ENCODE measurements at regions not wholly inside any gene's neighbourhood (a gene's known extent, or its start where the extent isn't known, plus 50 kb on each side); places are given as distances from the start of the nearest gene placed in this dataset.

DNA sequence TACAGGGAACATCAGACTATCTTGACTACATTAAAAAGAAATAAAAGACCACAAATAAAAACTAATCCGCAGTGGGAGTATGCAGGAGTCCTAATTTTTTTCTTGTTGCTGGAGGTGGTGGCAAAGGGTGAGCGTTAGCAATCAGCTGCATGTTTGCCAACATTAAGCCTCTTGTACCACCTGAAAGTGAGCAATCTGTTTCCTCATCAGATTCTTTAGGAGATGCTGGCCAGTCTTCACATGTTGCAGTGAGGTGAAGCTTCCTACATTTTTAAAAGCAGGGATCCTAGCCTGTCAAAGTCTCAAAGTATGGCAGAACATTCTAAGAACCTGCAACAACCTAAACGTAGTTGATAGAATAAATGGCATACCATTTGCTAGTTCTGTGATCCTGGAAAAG lies 162.2 kb upstream of the MEF2C start:
- DNase-seq = no peak

DNA sequence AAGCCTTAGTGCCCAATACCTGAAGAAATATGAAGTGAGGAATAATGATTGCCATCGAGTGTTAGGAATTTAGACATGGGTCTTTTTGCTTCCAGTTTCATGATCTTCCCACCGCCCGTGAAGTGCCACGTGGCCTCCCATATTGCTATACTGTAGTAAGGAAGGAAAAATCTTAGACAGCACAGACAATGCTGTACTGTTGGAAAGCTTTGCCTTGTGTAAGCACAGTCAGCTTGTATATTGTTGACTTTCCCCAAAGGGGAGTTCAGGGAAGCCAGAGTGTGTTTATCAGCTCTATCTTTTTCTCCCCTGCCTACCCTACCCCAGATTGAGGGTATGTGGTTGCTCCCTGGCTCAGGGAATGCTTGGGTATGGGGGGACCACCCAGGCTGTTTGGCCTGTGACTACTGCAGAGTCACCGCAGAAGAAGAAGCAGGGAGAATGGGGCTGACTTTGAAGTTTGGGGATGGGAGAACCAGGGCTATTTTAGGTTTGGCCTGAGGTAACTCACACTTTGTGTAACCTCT lies 161.8 kb upstream of the MEF2C start:
- no peak for DNase-seq

DNA sequence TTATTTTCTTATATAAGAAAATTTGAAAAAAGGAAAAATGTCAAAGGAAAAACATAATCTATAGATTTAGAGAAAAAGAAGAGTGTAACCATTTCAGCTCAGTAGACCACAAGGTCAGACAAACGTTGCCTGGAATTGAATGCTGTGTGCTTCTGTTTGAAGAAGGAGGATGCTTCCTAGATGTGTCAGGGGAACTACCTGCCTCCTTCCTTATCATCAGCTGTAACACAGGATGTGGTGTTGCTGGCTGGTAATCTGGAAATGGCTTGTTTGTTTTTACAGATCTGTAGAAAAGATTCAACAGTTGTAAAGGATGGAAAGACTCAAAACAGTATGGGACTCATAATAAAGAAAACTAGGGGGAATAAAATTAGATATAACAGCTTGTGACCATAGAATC lies 160.7 kb upstream of the MEF2C start:
- DNase-seq = no peak

DNA sequence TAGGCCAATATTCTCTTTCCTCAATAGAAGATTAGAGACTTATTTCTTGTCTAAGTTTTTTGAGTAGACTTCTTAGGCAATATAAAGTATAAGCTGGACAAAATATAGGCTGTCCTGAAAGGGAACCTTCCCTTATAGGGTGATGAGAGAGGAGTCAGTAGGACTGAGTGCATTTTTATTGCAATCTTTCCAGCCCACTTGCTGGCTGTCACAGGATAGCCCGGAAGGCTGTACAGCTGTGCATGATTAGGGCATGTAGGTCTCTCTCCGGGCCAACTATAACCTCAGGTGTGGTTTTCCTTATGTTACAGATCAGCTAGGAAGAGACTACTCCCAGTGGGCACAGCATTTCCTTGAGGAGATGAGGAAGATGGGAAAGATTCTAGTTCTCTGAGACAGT lies 159.8 kb upstream of the MEF2C start:
- DNase-seq = no peak

DNA sequence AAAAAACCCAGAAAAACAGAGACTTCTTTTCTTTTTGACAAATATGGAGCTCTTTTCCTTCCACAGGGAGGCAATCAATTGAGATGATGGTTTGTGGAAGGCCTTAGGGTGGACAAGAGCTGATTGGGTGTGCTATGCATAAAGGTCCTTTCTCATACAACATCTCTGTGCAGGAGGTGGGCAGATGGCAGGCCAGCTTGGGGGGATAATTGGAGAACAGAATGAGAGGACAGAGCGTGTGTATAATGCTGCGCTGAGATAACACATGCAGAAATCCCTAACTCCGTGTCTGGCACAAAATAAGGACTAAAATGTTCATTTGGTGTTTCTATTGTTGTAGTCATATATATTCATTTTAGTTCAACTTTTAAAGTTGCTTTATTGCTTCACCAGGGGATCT lies 159.0 kb upstream of the MEF2C start:
- no peak for DNase-seq

DNA sequence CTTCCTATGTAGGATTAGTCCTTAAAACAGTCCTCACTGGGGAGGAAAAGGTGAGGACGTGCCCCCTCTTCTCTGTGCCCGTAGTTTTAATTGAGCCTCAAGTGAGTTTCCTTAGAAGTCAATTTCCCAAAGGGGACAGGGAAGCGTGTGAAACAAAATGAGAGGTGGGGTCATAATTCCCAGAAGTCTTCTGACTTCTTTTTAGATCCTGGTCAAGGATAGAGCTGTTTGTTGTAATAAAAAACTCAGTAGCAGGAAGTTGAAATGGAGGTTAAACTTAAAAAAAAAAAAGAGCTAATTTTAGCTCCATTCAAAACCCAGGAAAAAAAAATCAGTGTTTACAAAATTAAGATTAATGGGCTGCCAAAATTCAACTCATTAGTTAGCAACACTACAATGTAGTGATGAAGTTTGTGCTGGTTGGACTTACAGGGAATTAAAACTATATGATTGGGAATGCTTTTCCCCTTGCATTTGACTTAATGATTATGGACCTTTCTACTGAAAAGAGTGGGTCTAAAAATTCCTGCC lies 158.3 kb upstream of the MEF2C start:
- no peak for DNase-seq

DNA sequence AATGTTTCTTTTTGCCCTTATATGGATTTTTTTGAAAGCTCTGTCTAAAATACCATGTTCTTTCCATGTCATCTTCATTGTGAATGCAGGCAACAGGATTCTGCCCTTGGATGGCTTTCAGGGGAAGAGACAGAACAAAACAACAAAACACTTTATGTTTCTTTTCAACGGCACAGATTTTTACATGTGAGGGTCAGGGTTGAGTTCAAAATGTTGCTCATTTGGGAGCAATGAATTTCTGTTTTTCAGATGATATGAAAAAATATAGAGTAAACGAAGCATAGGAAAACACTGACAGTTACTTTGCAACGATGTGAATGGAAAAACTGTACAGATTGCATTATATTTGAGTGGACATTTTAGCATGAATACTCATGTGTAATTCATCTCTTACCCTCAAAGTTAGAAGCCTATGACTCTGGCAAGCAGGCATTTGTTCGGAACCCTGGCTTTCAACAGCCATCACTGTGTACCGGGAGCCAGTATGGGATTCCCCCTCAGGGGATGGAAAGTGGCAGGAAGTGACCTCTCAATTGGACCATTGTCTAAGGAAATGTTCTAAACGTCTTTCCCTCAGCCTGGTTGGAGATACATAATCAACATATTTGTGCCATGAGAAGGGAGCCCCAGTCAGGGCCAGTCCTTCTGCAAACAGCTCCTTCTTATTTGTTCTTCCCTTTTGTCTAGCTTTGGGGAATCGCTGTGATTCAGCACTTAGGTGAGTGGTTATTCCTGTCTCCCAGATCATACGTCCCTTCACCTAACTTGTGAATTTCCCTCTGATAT lies 153.9 kb upstream of the MEF2C start:
- DNase-seq = no peak

DNA sequence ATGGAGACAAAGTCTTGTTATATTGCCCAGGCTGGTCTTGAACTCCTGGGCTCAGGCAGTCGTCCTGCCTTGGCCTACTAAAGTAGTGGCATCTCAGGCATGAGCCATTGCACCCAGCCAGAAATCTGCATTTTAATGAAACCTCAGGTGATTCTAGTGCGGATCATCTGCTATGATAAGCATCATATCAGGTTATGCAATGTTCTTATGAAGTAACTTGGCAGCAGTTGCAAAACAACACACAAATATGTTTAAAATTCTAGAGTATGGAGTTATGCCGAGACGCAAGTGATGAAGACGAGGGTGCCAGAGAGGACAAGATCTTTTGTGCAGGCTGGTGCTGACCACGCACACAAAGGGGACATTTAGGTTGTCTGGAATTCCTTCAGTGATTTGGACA lies 153.2 kb upstream of the MEF2C start:
- DNase-seq = no peak

DNA sequence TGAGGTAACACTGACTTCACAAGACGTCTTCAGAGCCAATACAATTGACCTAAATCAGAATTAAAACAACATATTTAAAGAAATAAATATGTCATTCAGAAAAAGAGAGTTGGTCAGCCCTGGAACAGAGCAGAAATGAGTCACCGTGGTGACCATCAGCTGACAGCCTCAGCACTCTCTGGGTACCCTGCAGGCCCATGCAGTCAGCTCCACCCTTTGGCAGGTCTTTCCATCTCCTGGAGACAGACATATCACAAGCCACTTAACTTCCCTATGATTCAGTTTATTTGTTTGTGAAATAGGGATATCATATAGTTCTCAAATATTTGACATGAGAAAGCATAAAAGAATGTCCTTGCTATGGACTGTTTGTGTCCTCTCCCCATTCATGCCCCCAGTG lies 151.6 kb upstream of the MEF2C start:
- no peak for DNase-seq

DNA sequence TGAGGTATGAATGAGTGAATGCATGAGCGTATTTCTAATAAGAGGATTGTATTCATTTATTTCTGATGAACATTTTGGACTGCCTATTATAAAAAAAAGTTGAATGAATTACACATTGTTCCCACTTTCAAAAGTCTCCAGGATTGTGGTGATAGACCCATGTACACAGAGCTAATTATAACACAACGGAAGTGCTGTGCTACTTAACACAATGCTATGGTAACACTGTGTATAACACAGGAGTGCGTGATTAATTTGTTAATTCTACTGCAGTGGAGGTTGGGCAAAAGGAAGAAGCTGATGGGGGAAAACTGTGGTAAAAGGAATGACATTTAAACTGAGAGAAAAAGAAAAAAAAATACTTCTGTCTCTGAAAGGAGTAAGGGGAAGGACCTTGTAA lies 147.8 kb upstream of the MEF2C start:
- DNase-seq = no peak

DNA sequence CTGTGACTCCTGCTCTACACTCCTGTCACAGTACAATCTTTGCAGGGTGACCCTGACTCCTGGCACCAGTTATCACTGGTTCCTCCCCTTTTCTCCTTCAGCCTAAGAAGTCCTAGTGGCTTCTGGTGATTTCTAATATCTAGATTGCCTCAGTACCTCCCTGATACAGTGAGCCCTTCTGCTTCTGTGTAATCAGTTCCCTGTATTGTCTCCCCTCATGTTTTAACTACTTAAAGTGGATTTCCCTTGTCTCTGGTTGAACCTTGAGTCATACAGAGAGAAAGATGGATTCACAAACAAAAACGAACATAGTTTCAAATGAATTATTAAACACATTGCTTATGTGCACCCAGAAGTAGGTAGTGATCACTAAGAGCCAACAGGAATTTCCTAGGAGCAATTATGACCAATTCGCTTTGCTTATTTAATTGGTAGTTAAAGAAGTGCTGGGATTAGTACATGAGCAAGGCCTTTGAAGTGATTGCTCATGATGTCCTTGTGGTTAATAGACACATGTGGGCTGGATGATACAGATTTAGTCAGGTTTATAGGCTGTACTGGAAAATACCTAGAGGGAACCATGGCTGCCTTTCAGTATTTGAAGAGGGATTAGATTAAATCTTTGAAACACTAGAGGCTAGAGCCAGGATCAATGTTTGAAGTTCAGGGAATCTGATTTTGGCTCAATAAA lies 145.8 kb upstream of the MEF2C start:
- no peak for DNase-seq

DNA sequence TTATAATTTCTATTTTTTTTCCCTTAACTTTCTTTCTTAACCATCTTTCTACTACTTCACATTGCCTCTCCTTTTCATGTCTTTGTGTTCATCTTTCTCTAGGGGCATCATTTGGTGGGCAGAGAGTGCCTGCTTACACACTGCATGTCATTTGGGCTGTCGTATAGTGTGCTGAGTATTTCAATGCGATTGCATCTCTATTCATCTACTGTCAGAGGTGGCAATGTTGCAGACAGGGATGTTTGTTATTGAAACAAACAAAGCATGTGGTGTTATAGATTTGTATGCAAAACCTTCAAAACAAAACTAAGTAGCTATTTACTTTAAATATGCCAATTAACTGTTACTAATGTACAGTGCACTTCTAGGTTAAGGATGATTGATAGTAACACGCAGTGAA lies 141.1 kb upstream of the MEF2C start:
- no peak for DNase-seq

DNA sequence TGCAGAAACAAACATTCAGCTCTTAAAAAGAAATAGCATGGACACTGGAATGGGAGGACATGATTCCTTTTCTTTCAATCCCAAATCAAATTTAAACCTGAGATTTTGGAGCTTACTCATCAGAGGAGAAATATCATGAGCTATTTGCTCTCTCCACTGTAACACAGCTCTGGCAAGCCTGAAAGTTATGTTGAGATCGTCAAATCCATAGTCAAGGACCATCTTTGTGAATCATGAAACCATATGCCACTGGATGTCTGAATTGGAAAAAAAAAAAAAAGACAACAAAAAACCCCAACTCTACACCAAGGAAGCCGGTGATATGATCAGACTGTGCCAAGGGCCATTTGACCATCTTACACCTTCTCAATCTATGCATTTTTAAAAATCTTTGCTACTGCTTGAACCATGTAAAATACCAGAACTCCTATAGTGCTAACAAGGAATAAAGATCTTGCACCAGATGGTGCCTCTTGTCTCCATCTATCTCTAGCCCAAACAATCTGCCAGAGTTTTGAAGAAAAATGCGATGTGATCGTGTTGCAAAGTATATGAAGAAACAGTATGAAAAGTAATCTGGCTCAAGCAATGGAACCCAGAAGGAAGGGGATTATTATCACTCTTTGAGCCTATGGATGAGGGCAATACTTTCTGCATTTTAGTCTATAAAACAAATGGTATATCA lies 138.1 kb upstream of the MEF2C start:
- DNase-seq = no peak

DNA sequence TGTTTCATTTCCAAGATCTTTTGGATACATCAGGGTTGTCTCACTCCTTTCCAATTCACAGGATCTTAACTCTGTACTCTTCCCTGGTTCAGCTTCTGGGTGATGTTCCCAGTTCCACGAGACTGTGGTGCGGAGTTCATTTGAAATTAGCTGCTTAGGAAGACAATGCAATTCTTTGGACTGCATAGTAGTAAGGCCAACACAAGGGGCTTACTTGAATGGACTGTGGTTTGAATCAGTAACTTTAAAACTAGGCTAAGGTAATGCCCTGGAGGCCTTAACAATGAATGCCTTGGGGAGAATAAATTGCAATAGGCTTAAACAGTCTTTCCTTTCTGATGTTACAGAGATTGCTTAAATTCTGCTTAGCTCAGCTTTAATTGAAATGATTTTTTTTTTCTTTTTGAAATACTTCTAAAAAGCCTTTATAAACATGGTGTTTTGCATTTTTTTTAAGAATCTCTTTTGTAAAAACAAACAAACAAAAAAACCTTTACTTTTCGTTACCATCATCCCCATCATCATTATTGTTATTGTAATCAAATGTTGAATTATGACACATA lies 133.8 kb upstream of the MEF2C start:
- DNase-seq = no peak

DNA sequence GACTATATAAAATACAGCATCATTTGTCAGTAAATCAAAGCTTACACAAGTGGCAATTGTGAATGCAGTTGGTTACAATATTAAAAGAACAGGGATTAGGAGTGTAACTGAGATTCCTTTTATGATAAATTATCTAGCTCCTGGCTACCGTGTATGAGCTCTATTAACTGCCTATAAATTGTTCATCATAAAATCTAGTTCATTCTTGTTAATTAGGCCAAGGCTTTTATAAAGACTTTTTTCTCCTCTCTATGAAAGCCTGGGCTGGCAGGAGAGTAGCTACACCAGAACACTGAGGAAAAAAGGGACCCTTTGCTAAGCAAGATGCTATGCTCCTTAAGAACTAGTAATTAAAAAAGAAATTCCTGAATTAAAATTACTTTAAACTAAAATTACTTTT lies 132.4 kb upstream of the MEF2C start:
- no peak for DNase-seq

DNA sequence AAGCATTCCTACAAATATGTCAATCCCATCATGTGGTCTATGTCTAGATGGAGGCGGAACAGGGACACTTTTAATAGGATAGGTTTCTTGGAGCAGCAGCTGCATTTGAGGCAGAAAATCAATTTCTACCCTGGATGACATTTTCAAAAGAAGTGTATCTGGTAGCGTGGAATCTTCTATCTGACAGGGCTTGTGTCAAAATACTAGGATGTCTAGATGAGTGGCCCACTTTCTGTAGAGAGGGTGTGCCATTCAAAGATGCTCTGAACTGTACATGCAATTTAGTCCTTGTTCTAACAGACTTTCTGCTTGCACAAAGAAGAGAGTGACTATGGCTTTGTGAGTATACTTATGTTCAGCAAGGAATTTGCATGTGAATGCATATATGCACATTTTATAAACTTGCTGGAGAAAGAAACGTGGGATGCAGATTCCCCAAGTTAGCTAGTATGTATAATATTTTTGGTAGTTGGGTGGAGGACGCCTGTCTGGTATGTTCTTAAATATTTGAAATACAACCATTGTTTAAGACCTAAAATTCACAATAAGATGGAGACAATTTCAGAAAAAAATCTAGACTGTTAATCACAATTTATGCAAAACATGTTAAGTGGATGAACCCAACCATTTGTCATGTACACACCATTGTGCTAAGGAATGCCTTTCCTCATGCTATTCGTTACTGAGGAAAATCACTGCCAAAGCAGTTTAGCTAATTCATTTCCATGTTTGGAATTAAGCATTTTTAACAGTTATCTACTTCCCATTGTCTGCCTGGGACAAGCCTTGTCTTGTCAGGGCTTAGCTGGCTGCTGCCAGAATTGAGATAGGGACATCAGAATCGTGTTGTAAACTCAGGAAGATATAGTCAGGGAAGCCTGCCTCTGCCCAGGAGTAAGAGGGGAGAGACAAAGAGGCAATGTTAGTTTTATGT lies 129.1 kb upstream of the MEF2C start:
- no peak for DNase-seq

DNA sequence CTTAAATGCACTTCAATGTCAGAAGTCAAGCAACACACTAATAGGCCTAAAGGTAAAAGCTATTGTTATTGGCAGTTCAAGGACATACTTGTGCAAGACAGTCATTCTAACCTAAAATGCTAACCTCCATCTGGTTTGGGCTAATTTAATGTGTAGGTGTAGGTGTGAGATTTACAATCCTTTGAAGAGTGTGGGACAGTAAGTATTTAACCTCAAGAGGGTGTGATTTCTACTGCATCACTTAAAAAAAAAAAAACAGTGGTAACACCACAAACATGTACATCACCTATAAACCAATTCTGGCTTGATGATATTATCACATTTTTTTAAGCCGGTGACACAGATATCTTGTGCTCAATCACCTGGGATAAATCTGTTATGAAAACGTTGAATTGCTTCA lies 127.5 kb upstream of the MEF2C start:
- DNase-seq = no peak

DNA sequence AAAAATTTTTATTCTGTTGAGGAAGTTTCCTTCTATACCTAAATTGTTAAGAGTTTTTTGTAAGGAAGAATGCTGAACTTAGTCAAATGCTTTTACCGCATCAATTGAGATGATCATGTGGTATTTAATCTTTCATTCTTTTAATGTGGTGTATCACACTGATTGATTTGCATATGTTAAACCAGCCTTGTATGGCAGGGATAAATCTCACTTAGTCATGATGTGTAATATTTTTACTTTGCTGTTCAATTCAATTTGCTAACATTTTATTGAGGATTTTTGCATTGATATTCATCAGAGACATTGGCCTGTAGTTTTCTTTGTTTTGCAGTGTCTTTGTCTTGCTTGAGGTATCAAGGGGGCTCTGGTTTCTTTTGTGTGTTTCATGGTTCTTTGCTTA lies 125.3 kb upstream of the MEF2C start:
- no peak for DNase-seq

DNA sequence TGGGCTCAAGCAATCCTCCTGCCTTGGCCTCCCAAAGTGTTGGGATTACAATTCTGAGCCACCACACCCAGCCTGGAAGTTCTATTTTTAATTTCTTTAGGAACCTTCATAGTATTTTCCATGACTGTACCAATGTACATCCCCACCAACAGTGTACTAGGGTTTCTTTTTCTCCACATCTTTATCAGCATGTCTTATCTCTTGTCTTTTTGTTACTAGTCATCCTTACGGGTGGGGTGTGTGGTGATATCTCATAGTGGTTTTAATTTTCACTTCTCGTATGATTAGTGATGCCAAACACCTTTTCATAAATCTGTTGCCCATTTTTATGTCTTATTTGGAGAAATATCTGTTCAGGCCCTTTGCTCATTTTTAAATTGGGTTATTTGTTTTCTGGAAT lies 123.0 kb upstream of the MEF2C start:
- no peak for DNase-seq

DNA sequence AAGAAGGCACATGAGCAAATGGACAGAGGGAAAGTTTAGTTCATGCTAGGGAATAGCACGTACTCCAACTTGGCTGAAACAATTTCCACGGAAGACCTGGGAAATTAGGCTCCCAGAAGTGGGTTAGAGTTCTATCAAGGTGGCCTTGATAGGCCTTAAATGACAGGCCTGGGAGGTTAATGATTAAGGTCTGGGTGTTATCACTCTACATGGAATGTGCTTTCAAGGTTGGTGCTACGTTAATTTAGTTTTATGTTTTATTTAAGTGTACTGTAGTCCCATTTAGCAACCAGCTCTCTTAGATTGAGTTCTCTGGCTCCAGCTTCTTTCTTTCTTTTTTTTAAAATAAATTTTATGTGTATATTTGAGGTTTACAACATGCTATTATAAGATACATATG lies 121.4 kb upstream of the MEF2C start:
- DNase-seq = no peak

DNA sequence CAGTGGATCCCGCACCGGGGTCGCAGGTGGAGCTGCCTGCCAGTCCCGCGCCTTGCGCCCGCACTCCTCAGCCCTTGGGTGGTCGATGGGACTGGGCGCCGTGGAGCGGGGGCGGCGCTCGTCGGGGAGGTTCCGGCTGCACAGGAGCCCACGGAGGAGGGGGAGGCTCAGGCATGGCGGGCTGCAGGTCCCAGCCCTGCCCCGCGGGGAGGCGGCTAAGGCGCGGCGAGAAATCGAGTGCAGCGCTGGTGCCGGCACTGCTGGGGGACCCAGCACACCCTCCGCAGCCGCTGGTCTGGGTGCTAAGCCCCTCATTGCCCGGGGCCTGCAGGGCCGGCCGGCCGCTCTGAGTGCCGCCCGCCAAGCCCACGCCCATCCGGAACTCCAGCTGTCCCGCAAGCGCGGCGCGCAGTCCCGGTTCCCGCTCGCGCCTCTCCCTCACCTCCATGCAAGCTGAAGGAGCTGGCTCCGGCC lies 120.6 kb upstream of the MEF2C start:
- no peak for DNase-seq

DNA sequence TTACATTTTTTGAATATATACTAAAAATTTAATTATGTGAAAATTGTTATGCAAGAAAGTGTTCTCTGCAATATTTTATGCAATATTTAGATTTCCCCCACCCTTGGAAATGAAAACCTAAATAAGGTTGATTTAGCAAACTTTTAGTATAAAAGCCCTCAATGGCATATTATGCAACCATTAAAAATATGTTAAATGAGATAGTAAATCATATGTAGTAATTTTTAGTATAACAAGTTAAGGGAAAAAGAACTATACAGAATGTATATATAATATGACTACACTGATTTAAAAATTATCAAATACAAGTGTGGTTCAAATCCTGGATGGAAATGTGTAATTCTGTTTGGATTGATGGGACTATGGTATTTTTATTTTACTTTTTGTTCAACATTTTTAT lies 116.9 kb upstream of the MEF2C start:
- no peak for DNase-seq

All from NCI-H2081 (cell line).